H1 (cell line): ENCODE measurements at regions not wholly inside any gene's neighbourhood (a gene's known extent, or its start where the extent isn't known, plus 50 kb on each side); places are given as distances from the start of the nearest gene placed in this dataset.

Experiments
- CTCF ChIA-PET: fragments of 300-600 bp; sonication (Branson Sonifier 250); formaldehyde crosslinking; loops from one replicate; lab custom pipeline; 2021; ENCODE audit not compliant: partially characterized antibody; lab: Charles Lee
- POLR2A ChIA-PET: fragments of 300-600 bp; sonication (Branson Sonifier 250); formaldehyde crosslinking; loops from one replicate; lab custom pipeline; 2021; ENCODE audit warnings: inconsistent platforms; ENCODE audit not compliant: partially characterized antibody; lab: Charles Lee
- DNase-seq, 2 experiments: peaks; one replicate each; pipeline versions ENCODE4 v3.0.0 to v3.0.0-alpha.2; 2010 to 2022; ENCODE audit warnings: low spot score in 2 of 2, low read depth in 1 of 2, mixed read lengths in 1 of 2
- FAIRE-seq: peaks from 2 replicates; lab custom pipeline; 2011; peaks lifted over from hg19 to GRCh38; lab: Jason Lieb, UNC
- H2AFZ ChIP-seq: 2 replicates; pipeline ENCODE4 v1.8.1; 2012; ENCODE audit warnings: low read length, inconsistent platforms
- H2AK5ac ChIP-seq: 2 replicates; pipeline ENCODE4 v1.6.1; 2013; ENCODE audit warnings: low read depth, low read length
- H2BK120ac ChIP-seq: replicated peaks from 2 replicates; pipeline ENCODE3; 2013; ENCODE audit warnings: low read depth, low read length, inconsistent platforms
- H2BK12ac ChIP-seq: 2 replicates; pipeline ENCODE4 v1.6.1; 2013; ENCODE audit warnings: low read depth, low read length
- H2BK15ac ChIP-seq: 2 replicates; pipeline ENCODE4 v1.6.1; 2013; ENCODE audit warnings: low read length
- H2BK20ac ChIP-seq: 2 replicates; pipeline ENCODE4 v1.6.1; 2013; ENCODE audit warnings: low read length
- H2BK5ac ChIP-seq: 2 replicates; pipeline ENCODE4 v1.6.1; 2013; ENCODE audit warnings: low read depth, low read length
- H3K14ac ChIP-seq: 2 replicates; pipeline ENCODE4 v1.6.1; 2013; ENCODE audit warnings: inconsistent platforms; ENCODE audit not compliant: insufficient read length
- H3K18ac ChIP-seq: 2 replicates; pipeline ENCODE4 v1.6.1; 2013; ENCODE audit warnings: low read length; ENCODE audit errors: extremely low read depth
- H3K23ac ChIP-seq: 2 replicates; pipeline ENCODE4 v1.6.1; 2013; ENCODE audit warnings: inconsistent platforms; ENCODE audit not compliant: insufficient read length
- H3K23me2 ChIP-seq: 2 replicates; pipeline ENCODE4 v1.6.1; 2013; ENCODE audit warnings: low read depth, low read length
- H3K27ac ChIP-seq: 2 replicates; pipeline ENCODE4 v1.6.1; 2011; ENCODE audit warnings: low read depth, low read length, inconsistent platforms
- H3K27me3 ChIP-seq, 4 experiments: replicated peaks in 1 of 4; 1 replicate in 1 of 4; 2 replicates in 3 of 4; pipeline versions ENCODE4 v1.6.1 to v1.8.1; 2011 to 2013; ENCODE audit warnings: low read length in 3 of 4, mild to moderate bottlenecking in 3 of 4, inconsistent platforms in 2 of 4, mixed read lengths in 2 of 4, moderate library complexity in 1 of 4; ENCODE audit not compliant: control insufficient read depth in 3 of 4, insufficient read depth in 3 of 4; ENCODE audit errors: extremely low read depth in 1 of 4
- H3K36me3 ChIP-seq, 4 experiments: 2 replicates each; pipeline versions ENCODE4 v1.6.1 to v1.8.1; 2011 to 2013; ENCODE audit warnings: mild to moderate bottlenecking in 4 of 4, low read length in 3 of 4, moderate library complexity in 2 of 4, control low read depth in 1 of 4, inconsistent platforms in 1 of 4; ENCODE audit not compliant: insufficient read depth in 4 of 4, control insufficient read depth in 2 of 4
- H3K4ac ChIP-seq: replicated peaks from 2 replicates; pipeline ENCODE3; 2013; ENCODE audit warnings: low read length, low read depth, mixed read lengths, inconsistent platforms; ENCODE audit not compliant: insufficient read length
- H3K4me1 ChIP-seq, 4 experiments: replicated peaks in 1 of 4; 1 replicate in 1 of 4; 2 replicates in 3 of 4; pipeline versions ENCODE4 v1.6.1 to v1.8.1; 2011 to 2013; ENCODE audit warnings: low read length in 3 of 4, inconsistent platforms in 2 of 4, mixed read lengths in 1 of 4; ENCODE audit not compliant: insufficient read depth in 4 of 4, control insufficient read depth in 3 of 4
- H3K4me2 ChIP-seq, 2 experiments: 2 replicates each; pipeline versions ENCODE4 v1.6.1 to v1.8.1; 2011 to 2013; ENCODE audit warnings: low read depth in 2 of 2, low read length in 2 of 2, control low read depth in 1 of 2, inconsistent platforms in 1 of 2, mild to moderate bottlenecking in 1 of 2; ENCODE audit not compliant: insufficient read depth in 1 of 2
- H3K4me3 ChIP-seq, 4 experiments: fragments of 200-600, 300-600 bp in 1 of 4; sonication (generic), shearing (Covaris generic), sonication (Bioruptor Twin) in 1 of 4; 2 replicates each; pipeline versions ENCODE4 v1.5.1 to v1.8.1; 2011 to 2016; ENCODE audit warnings: low read length in 4 of 4, low read depth in 3 of 4, control low read depth in 2 of 4, inconsistent platforms in 2 of 4, mild to moderate bottlenecking in 2 of 4, mixed read lengths in 1 of 4, moderate library complexity in 1 of 4; ENCODE audit not compliant: insufficient read depth in 2 of 4; ENCODE audit errors: extremely low read depth in 1 of 4
- H3K56ac ChIP-seq: replicated peaks from 2 replicates; pipeline ENCODE3; 2013; ENCODE audit warnings: low read depth, mild to moderate bottlenecking, mixed read lengths, low read length, inconsistent platforms; ENCODE audit not compliant: insufficient read length
- H3K79me1 ChIP-seq: 2 replicates; pipeline ENCODE4 v1.6.1; 2013; ENCODE audit warnings: low read depth, low read length, control low read depth
- H3K79me2 ChIP-seq, 2 experiments: 2 replicates each; pipeline versions ENCODE4 v1.6.1 to v1.8.1; 2012 to 2013; ENCODE audit warnings: low read length in 2 of 2, mild to moderate bottlenecking in 2 of 2, inconsistent platforms in 1 of 2; ENCODE audit not compliant: insufficient read depth in 2 of 2, control insufficient read depth in 1 of 2
- H3K9ac ChIP-seq, 4 experiments: replicated peaks in 1 of 4; 1 replicate in 1 of 4; 2 replicates in 3 of 4; pipeline versions ENCODE4 v1.6.1 to v1.8.1; 2011 to 2013; ENCODE audit warnings: low read depth in 3 of 4, low read length in 3 of 4, control low read depth in 2 of 4, mild to moderate bottlenecking in 2 of 4, moderate library complexity in 2 of 4, inconsistent platforms in 1 of 4; ENCODE audit errors: extremely low read depth in 1 of 4
- H3K9me3 ChIP-seq, 2 experiments: 2 replicates each; pipeline versions ENCODE4 v1.6.1 to v1.8.1; 2012 to 2013; ENCODE audit warnings: mild to moderate bottlenecking in 2 of 2, moderate library complexity in 2 of 2, control low read depth in 1 of 2, inconsistent platforms in 1 of 2, low read depth in 1 of 2, low read length in 1 of 2, mixed read lengths in 1 of 2; ENCODE audit not compliant: insufficient read depth in 2 of 2
- H4K20me1 ChIP-seq, 2 experiments: replicated peaks in 1 of 2; 2 replicates each; pipeline versions ENCODE3 to v1.8.1; 2011 to 2013; ENCODE audit warnings: inconsistent platforms in 2 of 2, low read length in 2 of 2, mild to moderate bottlenecking in 1 of 2; ENCODE audit not compliant: insufficient read depth in 2 of 2, control insufficient read depth in 1 of 2
- H4K5ac ChIP-seq: 2 replicates; pipeline ENCODE4 v1.6.1; 2013; ENCODE audit warnings: low read length, low read depth, mixed read lengths, inconsistent platforms; ENCODE audit not compliant: insufficient read length
- H4K8ac ChIP-seq: 2 replicates; pipeline ENCODE4 v1.8.0; 2013; ENCODE audit warnings: mild to moderate bottlenecking, moderate library complexity, low read length, inconsistent platforms; ENCODE audit not compliant: insufficient read depth; ENCODE audit errors: extremely low read depth
- H4K91ac ChIP-seq: replicated peaks from 2 replicates; pipeline ENCODE3; 2013; ENCODE audit warnings: low read length, mixed read lengths, inconsistent platforms; ENCODE audit not compliant: insufficient read length
- MAFK ChIP-seq: IDR thresholded peaks from 2 replicates; pipeline ENCODE4 v1.6.1; 2012; ENCODE audit warnings: low read depth, mild to moderate bottlenecking, improper control_type of control experiment, low read length
- SIRT6 ChIP-seq: IDR thresholded peaks from one replicate; pipeline ENCODE4 v1.7.1; 2012; ENCODE audit warnings: low read length, inconsistent platforms
- WGBS, 2 experiments: shearing (Covaris generic) in 1 of 2; methylation state at CpG; one replicate each; pipeline versions ENCODE4 v1.1.6 to v1.1.7; 2013 to 2015; ENCODE audit warnings: low lambda C conversion rate in 2 of 2, mixed read lengths in 2 of 2, inconsistent platforms in 1 of 2, low coverage in 1 of 2, missing lambda C conversion rate in 1 of 2; ENCODE audit not compliant: insufficient replicate concordance in 2 of 2, insufficient coverage in 1 of 2, insufficient read length in 1 of 2; ENCODE audit errors: extremely low coverage in 1 of 2, missing lambda C conversion rate in 1 of 2; 5-methylcytosine and 5-hydroxymethylcytosine counted together

- Histone ChIP-seq H2AFZ (no peak overlapping the region), H4K8ac (no peak overlapping the region), H2BK15ac (no peak overlapping the region), H3K27ac (no peak overlapping the region), H3K4ac (no peak overlapping the region), H3K23me2 (no peaks in the 10 kb centered on the region), H2AK5ac (no peak overlapping the region), H3K79me2 (no peaks in the 10 kb centered on the region), H4K91ac (no peak overlapping the region), H3K36me3 (no peaks in the 10 kb centered on the region), H3K4me3 (no peak overlapping the region), H3K4me1 (no peaks in the 10 kb centered on the region), H3K23ac (no peak overlapping the region), H2BK12ac (no peak overlapping the region), H2BK20ac (no peak overlapping the region), H4K20me1 (no peaks in the 10 kb centered on the region), H3K9me3 (no peaks in the 10 kb centered on the region), H3K14ac (no peak overlapping the region), H3K4me2 (no peak overlapping the region), H3K79me1 (no peaks in the 10 kb centered on the region), H3K18ac (no peak overlapping the region), H2BK120ac (no peak overlapping the region), H4K5ac (no peak overlapping the region), H3K9ac (no peak overlapping the region), H3K27me3 (no peaks in the 10 kb centered on the region), H2BK5ac (no peak overlapping the region), H3K56ac (no peak overlapping the region)
- WGBS, 2 experiments = 90% methylated on average over 3 of the region's 3 CpGs; no CpG with 5 or more reads in 1 of the 2 experiments
- POLR2A ChIA-PET = no interaction called here
- CTCF ChIA-PET = interaction anchor here (0.6 to 1.3 kb wide), 3 partner anchors 15 to 284 kb away, joined by 3 read pairs; no protein-coding TSS in a partner anchor
- DNase-seq (no peak), FAIRE-seq (no peak)
- TF ChIP-seq SIRT6 = no peak
- no peak for TF ChIP-seq MAFK
Observed at GRCh38 chr10:129047600-129047999, 419.4 kb upstream of the MGMT start.
